Natural killer cell treated with Interleukin-12 subunit alpha and Interleukin-12 subunit beta and Interleukin-15 and Interleukin-18, amount 100 ng/mL, for 72 hours (primary cell): ENCODE measurements at regions not wholly inside any gene's neighbourhood (a gene's known extent, or its start where the extent isn't known, plus 50 kb on each side); places are given as distances from the start of the nearest gene placed in this dataset.

Source experiments
- ATAC-seq, 2 donors: fragments of 150-1000 bp; cut with Tn5 transposase in 1 of 2; sonication (Bioruptor Pico), chemical (Tn5 transposase) in 1 of 2; 2 replicates each; pipeline ENCODE4 v1.10.0; 2021
- DNase-seq: peaks from one replicate; pipeline ENCODE4 v3.0.0; 2022; ENCODE audit warnings: low spot score
- H3K27ac Mint-ChIP-seq, 2 donors: 1 replicate in 1 of 2; 2 replicates in 1 of 2; pipeline ENCODE4 v1.8.0; 2022; ENCODE audit warnings: mixed read lengths in 2 of 2, mild to moderate bottlenecking in 1 of 2, moderate library complexity in 1 of 2
- H3K27me3 Mint-ChIP-seq, 2 donors: 1 replicate in 1 of 2; 2 replicates in 1 of 2; pipeline ENCODE4 v1.8.0; 2022; ENCODE audit warnings: mixed read lengths in 2 of 2
- H3K36me3 Mint-ChIP-seq: one replicate; pipeline ENCODE4 v1.8.0; 2022; ENCODE audit warnings: mixed read lengths
- H3K4me1 Mint-ChIP-seq, 2 donors: 1 replicate in 1 of 2; 2 replicates in 1 of 2; pipeline ENCODE4 v1.8.0; 2022; ENCODE audit warnings: low read depth in 2 of 2, mixed read lengths in 2 of 2, mild to moderate bottlenecking in 1 of 2
- H3K4me3 Mint-ChIP-seq: one replicate; pipeline ENCODE4 v1.8.0; 2022; ENCODE audit warnings: mixed read lengths
- H3K9me3 Mint-ChIP-seq: 2 replicates; pipeline ENCODE4 v1.8.0; 2022; ENCODE audit warnings: mixed read lengths

DNA sequence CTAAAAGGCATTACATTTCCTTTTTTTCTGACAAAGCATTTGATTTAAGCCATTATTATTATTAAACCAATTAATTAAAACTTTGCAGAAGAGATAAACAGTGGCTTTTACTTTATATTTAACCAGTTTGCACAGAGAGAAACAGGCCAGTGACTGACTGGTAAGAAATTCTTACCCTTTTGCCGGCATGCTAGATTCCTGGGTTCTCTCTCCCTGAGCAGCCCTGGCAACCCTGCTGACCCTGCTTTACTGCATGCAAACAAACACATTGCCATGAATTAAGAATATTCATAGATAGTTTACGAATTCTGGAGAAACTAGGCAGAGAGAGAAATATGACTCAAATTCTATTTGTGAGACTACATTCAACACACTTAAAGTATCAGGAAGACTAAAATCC is 1381.4 kb upstream of the IGFBP7 start:
- H3K27me3 Mint-ChIP-seq = no peaks in the 10 kb centered on the region
- H3K9me3 Mint-ChIP-seq = peaks cover 10% of the 10 kb centered on the region
- no peak for DNase-seq
- H3K27ac Mint-ChIP-seq = no peak overlapping the region
- H3K36me3 Mint-ChIP-seq = peaks cover 6% of the 10 kb centered on the region
- no peaks in the 10 kb centered on the region for H3K4me1 Mint-ChIP-seq
- no peak overlapping the region for H3K4me3 Mint-ChIP-seq
- no peak for ATAC-seq

DNA sequence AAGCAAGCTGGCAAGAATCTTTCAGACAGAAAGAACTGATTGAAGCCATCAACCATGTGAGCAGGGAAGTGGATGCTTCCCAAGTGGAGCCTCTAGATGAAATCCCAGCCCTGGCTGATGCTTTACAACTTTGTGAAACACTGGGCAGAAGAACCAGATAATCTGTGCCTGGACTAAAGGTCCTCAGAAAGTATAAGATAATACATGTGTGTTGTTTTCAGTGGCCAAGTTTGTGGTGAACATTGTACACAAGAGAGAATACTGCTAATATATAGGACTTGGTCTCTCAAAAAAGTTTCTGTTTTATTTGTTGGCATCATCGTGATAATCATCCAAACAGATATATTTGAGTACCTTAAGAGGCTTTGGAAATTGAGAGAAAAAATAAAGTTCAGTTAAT is 1367.8 kb upstream of the IGFBP7 start:
- no peak for DNase-seq
- Mint-ChIP-seq H3K27ac (no peak overlapping the region), H3K4me1 (no peaks in the 10 kb centered on the region), H3K27me3 (no peaks in the 10 kb centered on the region), H3K36me3 (peaks cover 5% of the 10 kb centered on the region), H3K9me3 (peaks cover 3% of the 10 kb centered on the region), H3K4me3 (no peak overlapping the region)
- ATAC-seq = no peak

GRCh38 chr4:58477513-58477912 is 1367.3 kb upstream of the IGFBP7 start:
- no peak overlapping the region for H3K4me3 Mint-ChIP-seq
- H3K27me3 Mint-ChIP-seq = no peaks in the 10 kb centered on the region
- DNase-seq (no peak), ATAC-seq (no peak)
- H3K9me3 Mint-ChIP-seq = peaks cover 3% of the 10 kb centered on the region
- H3K4me1 Mint-ChIP-seq = no peaks in the 10 kb centered on the region
- H3K27ac Mint-ChIP-seq = no peak overlapping the region
- H3K36me3 Mint-ChIP-seq = peaks cover 5% of the 10 kb centered on the region

GRCh38 chr4:58475097-58475496 is 1364.9 kb upstream of the IGFBP7 start:
- H3K27me3 Mint-ChIP-seq = no peaks in the 10 kb centered on the region
- H3K4me3 Mint-ChIP-seq = no peak overlapping the region
- H3K36me3 Mint-ChIP-seq = peaks cover 5% of the 10 kb centered on the region
- H3K4me1 Mint-ChIP-seq = no peaks in the 10 kb centered on the region
- no peak for DNase-seq
- no peak overlapping the region for H3K27ac Mint-ChIP-seq
- ATAC-seq = no peak
- H3K9me3 Mint-ChIP-seq = peaks cover 3% of the 10 kb centered on the region

DNA sequence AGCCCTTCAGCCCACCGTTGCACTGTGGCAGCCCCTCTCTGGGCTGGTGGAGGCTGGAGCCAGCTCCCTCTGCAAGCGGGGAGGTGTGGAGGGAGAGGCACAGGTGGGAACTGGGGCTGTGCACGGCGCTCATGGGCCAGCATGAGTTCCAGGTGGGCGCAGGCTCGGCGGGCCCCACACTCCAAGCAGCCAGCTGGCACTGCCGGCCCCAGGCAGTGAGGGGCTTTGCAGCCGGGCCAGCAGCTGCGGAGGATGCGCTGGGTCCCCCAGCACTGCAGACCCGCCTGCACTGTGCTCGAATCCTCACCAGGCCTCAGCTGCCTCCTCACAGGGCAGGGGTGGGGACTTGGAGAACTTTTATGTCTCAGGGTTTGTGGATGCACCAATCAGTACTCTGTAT is 1354.8 kb upstream of the IGFBP7 start:
- no peaks in the 10 kb centered on the region for H3K27me3 Mint-ChIP-seq
- DNase-seq (no peak), ATAC-seq (no peak)
- peaks cover 5% of the 10 kb centered on the region for H3K36me3 Mint-ChIP-seq
- no peak overlapping the region for H3K27ac Mint-ChIP-seq
- H3K4me1 Mint-ChIP-seq = no peaks in the 10 kb centered on the region
- peaks cover 14% of the 10 kb centered on the region for H3K9me3 Mint-ChIP-seq
- no peak overlapping the region for H3K4me3 Mint-ChIP-seq

- no peaks in the 10 kb centered on the region for H3K36me3 Mint-ChIP-seq
- H3K4me1 Mint-ChIP-seq = no peaks in the 10 kb centered on the region
- DNase-seq (no peak), ATAC-seq (no peak)
- no peaks in the 10 kb centered on the region for H3K27me3 Mint-ChIP-seq
- no peak overlapping the region for H3K4me3 Mint-ChIP-seq
- peaks cover 11% of the 10 kb centered on the region for H3K9me3 Mint-ChIP-seq
- no peak overlapping the region for H3K27ac Mint-ChIP-seq
Observed at GRCh38 chr4:58456727-58457384, 1346.7 kb upstream of the IGFBP7 start.

GRCh38 chr4:58453956-58454355 is 1343.8 kb upstream of the IGFBP7 start:
- peaks cover 10% of the 10 kb centered on the region for H3K9me3 Mint-ChIP-seq
- no peaks in the 10 kb centered on the region for H3K36me3 Mint-ChIP-seq
- no peak overlapping the region for H3K27ac Mint-ChIP-seq
- H3K4me3 Mint-ChIP-seq = no peak overlapping the region
- H3K4me1 Mint-ChIP-seq = no peaks in the 10 kb centered on the region
- DNase-seq (no peak), ATAC-seq (no peak)
- no peaks in the 10 kb centered on the region for H3K27me3 Mint-ChIP-seq

- Mint-ChIP-seq H3K9me3 (peaks cover 6% of the 10 kb centered on the region), H3K27me3 (no peaks in the 10 kb centered on the region), H3K27ac (no peak overlapping the region), H3K36me3 (no peaks in the 10 kb centered on the region), H3K4me1 (no peaks in the 10 kb centered on the region), H3K4me3 (no peak overlapping the region)
- ATAC-seq (no peak), DNase-seq (no peak)
Observed at GRCh38 chr4:58451707-58452106, 1341.5 kb upstream of the IGFBP7 start.

GRCh38 chr4:58435871-58436270 is 1325.7 kb upstream of the IGFBP7 start:
- H3K9me3 Mint-ChIP-seq = peaks cover 25% of the 10 kb centered on the region
- H3K27me3 Mint-ChIP-seq = no peaks in the 10 kb centered on the region

GRCh38 chr4:58413849-58414248 is 1303.7 kb upstream of the IGFBP7 start:
- H3K27me3 Mint-ChIP-seq = no peaks in the 10 kb centered on the region
- ATAC-seq = no peak
- H3K4me3 Mint-ChIP-seq = no peak overlapping the region
- H3K9me3 Mint-ChIP-seq = peaks cover 7% of the 10 kb centered on the region
- H3K27ac Mint-ChIP-seq = no peak overlapping the region
- no peaks in the 10 kb centered on the region for H3K36me3 Mint-ChIP-seq
- no peaks in the 10 kb centered on the region for H3K4me1 Mint-ChIP-seq
- DNase-seq = no peak

More at GRCh38 chr4:58435871-58436270, 1325.7 kb upstream of the IGFBP7 start:
- no peak for ATAC-seq
- Mint-ChIP-seq H3K4me1 (no peaks in the 10 kb centered on the region), H3K27ac (no peak overlapping the region), H3K4me3 (no peak overlapping the region), H3K36me3 (no peaks in the 10 kb centered on the region)
- DNase-seq = no peak

GRCh38 chr4:58411904-58412303 is 1301.7 kb upstream of the IGFBP7 start:
- ATAC-seq (no peak), DNase-seq (no peak)
- peaks cover 7% of the 10 kb centered on the region for H3K9me3 Mint-ChIP-seq
- H3K4me3 Mint-ChIP-seq = no peak overlapping the region
- no peak overlapping the region for H3K27ac Mint-ChIP-seq
- no peaks in the 10 kb centered on the region for H3K36me3 Mint-ChIP-seq
- no peaks in the 10 kb centered on the region for H3K27me3 Mint-ChIP-seq
- no peaks in the 10 kb centered on the region for H3K4me1 Mint-ChIP-seq

GRCh38 chr4:58406762-58407161 is 1296.6 kb upstream of the IGFBP7 start:
- H3K4me3 Mint-ChIP-seq = no peak overlapping the region
- no peaks in the 10 kb centered on the region for H3K4me1 Mint-ChIP-seq

GRCh38 chr4:58368221-58368620 is 1258.0 kb upstream of the IGFBP7 start:
- ATAC-seq (no peak), DNase-seq (no peak)
- no peaks in the 10 kb centered on the region for H3K27me3 Mint-ChIP-seq
- H3K9me3 Mint-ChIP-seq = peaks cover 9% of the 10 kb centered on the region
- no peak overlapping the region for H3K27ac Mint-ChIP-seq
- H3K4me3 Mint-ChIP-seq = no peak overlapping the region
- H3K36me3 Mint-ChIP-seq = peaks cover 5% of the 10 kb centered on the region
- H3K4me1 Mint-ChIP-seq = no peaks in the 10 kb centered on the region

More at GRCh38 chr4:58406762-58407161, 1296.6 kb upstream of the IGFBP7 start:
- Mint-ChIP-seq H3K27ac (no peak overlapping the region), H3K36me3 (no peaks in the 10 kb centered on the region), H3K27me3 (no peaks in the 10 kb centered on the region), H3K9me3 (peaks cover 9% of the 10 kb centered on the region)
- no peak for DNase-seq
- no peak for ATAC-seq

- H3K27me3 Mint-ChIP-seq = no peaks in the 10 kb centered on the region
- H3K4me1 Mint-ChIP-seq = no peaks in the 10 kb centered on the region
- DNase-seq (no peak), ATAC-seq (no peak)
- peaks cover 6% of the 10 kb centered on the region for H3K36me3 Mint-ChIP-seq
- H3K27ac Mint-ChIP-seq = no peak overlapping the region
- H3K4me3 Mint-ChIP-seq = no peak overlapping the region
- peaks cover 10% of the 10 kb centered on the region for H3K9me3 Mint-ChIP-seq
Observed at GRCh38 chr4:58360354-58361133, 1250.4 kb upstream of the IGFBP7 start.
